ENCODE measurements at regions not wholly inside any gene's neighbourhood (a gene's known extent, or its start where the extent isn't known, plus 50 kb on each side); places are given as distances from the start of the nearest gene placed in this dataset.

- dilution Hi-C loops (cut with MboI; ENCODE audit: extremely low pct_ligation_motif_present, low sequenced_read_pairs) = no loop called here
- Histone ChIP-seq H3K4me3 (replicated peaks in 1 of 3; ENCODE audit: insufficient read depth in 1 of 3, low read depth in 1 of 3, low read length in 3 of 3) (no peak overlapping the region), H3K36me3 (ENCODE audit: control insufficient read depth in 2 of 2, extremely low read depth in 1 of 2, insufficient read depth in 2 of 2, low read length in 2 of 2) (no peaks in the 10 kb centered on the region), H3K27me3 (ENCODE audit: control insufficient read depth in 2 of 2, insufficient read depth in 2 of 2, low read length in 2 of 2) (no peaks in the 10 kb centered on the region), H2AFZ (ENCODE audit: low read depth, low read length) (no peak overlapping the region), H4K20me1 (replicated peaks; ENCODE audit: control insufficient read depth, extremely low read depth, insufficient read depth, low read length) (no peaks in the 10 kb centered on the region), H3K79me2 (ENCODE audit: control insufficient read depth, insufficient read depth, low read length) (no peaks in the 10 kb centered on the region), H3K9me3 (replicated peaks; ENCODE audit: control insufficient read depth, insufficient read depth, low read length) (no peaks in the 10 kb centered on the region), H3K9ac (replicated peaks; ENCODE audit: extremely low read depth, insufficient read depth, low read length) (no peak overlapping the region), H3K9me1 (replicated peaks; ENCODE audit: control insufficient read depth, extremely low read depth, insufficient read depth, low read length) (no peaks in the 10 kb centered on the region), H3K4me2 (ENCODE audit: insufficient read depth, low read length) (no peak overlapping the region), H3K27ac (ENCODE audit: insufficient read depth, low read depth, low read length) (no peak overlapping the region), H3K4me1 (ENCODE audit: control insufficient read depth, extremely low read depth, insufficient read depth, low read length) (no peaks in the 10 kb centered on the region)
- CTCF ChIA-PET = no interaction called here
- DNase-seq (ENCODE audit: low read depth, low spot score) = no peak
- FAIRE-seq = no peak
- POLR2A ChIA-PET = no interaction called here
- TF ChIP-seq POLR2AphosphoS5 (IDR thresholded peaks at IDR 0.05; ENCODE audit: insufficient read depth, low read depth, low read length) (no peak), GATA2 (IDR thresholded peaks at IDR 0.05; ENCODE audit: insufficient read depth, insufficient read length, low read depth, low read length) (no peak), MAX (IDR thresholded peaks at IDR 0.05; ENCODE audit: insufficient read depth, insufficient read length) (no peak), FOS (IDR thresholded peaks at IDR 0.05; ENCODE audit: borderline replicate concordance, insufficient read depth, low read length) (no peak), JUN (IDR thresholded peaks at IDR 0.05; ENCODE audit: borderline replicate concordance, insufficient read depth, insufficient read length, low read depth) (no peak), CTCF (IDR thresholded peaks at IDR 0.05; ENCODE audit: extremely low read depth in 1 of 2, insufficient read depth in 1 of 2, low read depth in 1 of 2, low read length in 2 of 2) (no peak), POLR2A (IDR thresholded peaks at IDR 0.05; ENCODE audit: low read depth, low read length) (no peak), MYC (IDR thresholded peaks at IDR 0.05; ENCODE audit: low read depth, low read length) (no peak), EZH2 (IDR thresholded peaks at IDR 0.05; ENCODE audit: borderline replicate concordance, low read depth, low read length, severe bottlenecking) (no peak)
- BruUV-seq (replicated peaks) = no TSS peak
- intact Hi-C loops (cut with micrococcal nuclease) = no loop called here
These were observed 207.1 kb downstream of the KCNS3 start for GRCh38 chr2:18085593-18085992.

All from endothelial cell of umbilical vein (primary cell).